ENCODE measurements at regions not wholly inside any gene's neighbourhood (a gene's known extent, or its start where the extent isn't known, plus 50 kb on each side); places are given as distances from the start of the nearest gene placed in this dataset.

DNA sequence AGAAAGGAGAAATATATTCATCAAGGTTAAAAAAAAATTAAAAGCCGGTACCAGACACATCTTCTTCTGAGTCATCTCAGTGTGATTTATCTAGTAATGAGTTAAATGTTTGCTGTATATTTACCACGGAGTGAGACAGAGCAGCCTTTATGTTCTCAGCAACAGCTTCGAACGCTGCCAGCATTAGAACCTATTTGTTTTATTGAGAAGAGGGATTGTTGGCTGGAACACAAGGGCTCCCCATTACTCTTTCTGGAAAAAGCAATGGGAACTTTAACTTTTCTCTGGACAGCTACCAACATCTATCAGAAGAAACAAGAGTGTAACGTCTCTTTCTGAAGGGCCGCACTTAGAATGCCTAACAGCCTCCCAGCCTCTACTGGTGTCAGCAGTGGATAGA, 105.3 kb upstream of the TAB2 start:
- TF ChIP-seq, protein P1, sequence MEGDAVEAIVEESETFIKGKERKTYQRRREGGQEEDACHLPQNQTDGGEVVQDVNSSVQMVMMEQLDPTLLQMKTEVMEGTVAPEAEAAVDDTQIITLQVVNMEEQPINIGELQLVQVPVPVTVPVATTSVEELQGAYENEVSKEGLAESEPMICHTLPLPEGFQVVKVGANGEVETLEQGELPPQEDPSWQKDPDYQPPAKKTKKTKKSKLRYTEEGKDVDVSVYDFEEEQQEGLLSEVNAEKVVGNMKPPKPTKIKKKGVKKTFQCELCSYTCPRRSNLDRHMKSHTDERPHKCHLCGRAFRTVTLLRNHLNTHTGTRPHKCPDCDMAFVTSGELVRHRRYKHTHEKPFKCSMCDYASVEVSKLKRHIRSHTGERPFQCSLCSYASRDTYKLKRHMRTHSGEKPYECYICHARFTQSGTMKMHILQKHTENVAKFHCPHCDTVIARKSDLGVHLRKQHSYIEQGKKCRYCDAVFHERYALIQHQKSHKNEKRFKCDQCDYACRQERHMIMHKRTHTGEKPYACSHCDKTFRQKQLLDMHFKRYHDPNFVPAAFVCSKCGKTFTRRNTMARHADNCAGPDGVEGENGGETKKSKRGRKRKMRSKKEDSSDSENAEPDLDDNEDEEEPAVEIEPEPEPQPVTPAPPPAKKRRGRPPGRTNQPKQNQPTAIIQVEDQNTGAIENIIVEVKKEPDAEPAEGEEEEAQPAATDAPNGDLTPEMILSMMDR (IDR thresholded peaks at IDR 0.05; ENCODE audit: unreplicated experiment) = no peak
- H3K36me3 Mint-ChIP-seq (ENCODE audit: low read depth, unreplicated experiment) = no peaks in the 10 kb centered on the region
- H3K4me1 Mint-ChIP-seq (ENCODE audit: unreplicated experiment) = peaks cover 8% of the 10 kb centered on the region
- no peak for DNase-seq (ENCODE audit: low spot score)
- no peak overlapping the region for H3K27ac Mint-ChIP-seq (ENCODE audit: unreplicated experiment)
- H3K4me3 Mint-ChIP-seq (ENCODE audit: unreplicated experiment) = no peak overlapping the region
- no peaks in the 10 kb centered on the region for H3K9me3 Mint-ChIP-seq (ENCODE audit: unreplicated experiment)
- H3K27me3 Mint-ChIP-seq (ENCODE audit: unreplicated experiment) = no peaks in the 10 kb centered on the region

DNA sequence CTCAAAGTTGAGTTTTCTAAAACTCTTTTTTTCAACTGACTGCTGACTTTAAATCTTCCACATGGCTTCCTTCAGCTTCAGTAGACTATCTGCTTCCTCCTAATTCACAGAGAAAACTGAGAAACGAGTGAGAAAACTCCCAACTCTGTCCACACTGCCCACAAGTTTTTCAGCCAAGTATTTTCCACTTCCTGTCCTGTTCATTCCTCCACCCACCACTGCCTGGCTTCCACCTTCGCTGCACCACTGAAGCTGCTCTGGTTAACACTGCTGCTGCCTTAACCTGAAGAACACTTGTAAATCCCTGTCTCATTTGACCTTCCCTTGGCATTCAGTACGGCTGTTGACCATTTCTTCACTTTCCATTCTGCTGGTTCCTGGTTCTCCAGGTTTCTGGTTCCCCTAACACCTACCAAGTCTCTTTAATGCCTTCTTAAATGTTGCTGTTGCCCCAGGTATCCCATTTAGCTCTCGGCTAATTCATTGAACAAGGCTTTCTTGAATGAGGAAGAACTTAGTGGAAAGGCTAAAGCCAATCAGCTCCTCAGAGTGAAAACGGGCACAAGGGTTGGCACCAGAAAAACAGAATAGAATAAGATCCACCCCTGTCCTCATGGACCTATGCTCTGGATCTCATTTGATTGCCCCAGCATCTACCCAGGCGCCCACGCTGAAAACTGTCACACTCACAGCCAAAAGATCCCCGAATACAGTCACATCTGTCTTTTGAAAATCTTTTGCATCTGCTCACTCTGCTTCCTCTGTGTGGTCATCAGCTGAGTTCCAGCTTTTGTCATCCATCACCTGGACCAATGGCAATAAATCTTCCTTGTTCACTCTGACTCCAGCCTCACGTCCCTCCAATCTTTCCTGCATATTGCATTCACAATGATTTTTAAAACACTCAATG, 104.4 kb upstream of the TAB2 start:
- H3K4me3 Mint-ChIP-seq (ENCODE audit: unreplicated experiment) = no peak overlapping the region
- peaks cover 9% of the 10 kb centered on the region for H3K4me1 Mint-ChIP-seq (ENCODE audit: unreplicated experiment)
- no peak for DNase-seq (ENCODE audit: low spot score)
- H3K36me3 Mint-ChIP-seq (ENCODE audit: low read depth, unreplicated experiment) = no peaks in the 10 kb centered on the region
- no peaks in the 10 kb centered on the region for H3K9me3 Mint-ChIP-seq (ENCODE audit: unreplicated experiment)
- TF ChIP-seq, protein P1 (IDR thresholded peaks at IDR 0.05; ENCODE audit: unreplicated experiment) = no peak
- H3K27me3 Mint-ChIP-seq (ENCODE audit: unreplicated experiment) = no peaks in the 10 kb centered on the region
- H3K27ac Mint-ChIP-seq (ENCODE audit: unreplicated experiment) = no peak overlapping the region

DNA sequence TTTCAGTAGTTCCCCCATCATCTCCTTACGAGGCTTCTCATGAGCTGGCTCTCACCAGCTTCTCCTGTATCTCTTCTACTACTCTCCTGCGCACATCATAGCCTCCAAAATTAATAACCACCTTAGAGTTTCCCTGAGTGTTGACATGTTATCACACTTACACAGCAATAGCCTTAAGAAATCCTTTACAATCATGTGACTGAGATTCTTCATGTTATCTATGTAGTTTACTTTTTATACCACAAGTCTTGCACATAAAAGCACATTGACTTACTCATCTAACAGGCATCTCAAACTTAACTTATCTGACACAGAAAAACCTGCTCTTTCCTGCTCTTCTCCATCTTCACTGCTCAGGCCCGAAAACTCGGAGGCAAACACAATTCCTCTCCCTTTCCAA, 103.7 kb upstream of the TAB2 start:
- Mint-ChIP-seq H3K27me3 (ENCODE audit: unreplicated experiment) (no peaks in the 10 kb centered on the region), H3K4me3 (ENCODE audit: unreplicated experiment) (no peak overlapping the region), H3K9me3 (ENCODE audit: unreplicated experiment) (no peaks in the 10 kb centered on the region), H3K27ac (ENCODE audit: unreplicated experiment) (no peak overlapping the region), H3K36me3 (ENCODE audit: low read depth, unreplicated experiment) (no peaks in the 10 kb centered on the region), H3K4me1 (ENCODE audit: unreplicated experiment) (peaks cover 15% of the 10 kb centered on the region)
- DNase-seq (ENCODE audit: low spot score) = no peak
- TF ChIP-seq, protein P1 (IDR thresholded peaks at IDR 0.05; ENCODE audit: unreplicated experiment) = no peak

DNA sequence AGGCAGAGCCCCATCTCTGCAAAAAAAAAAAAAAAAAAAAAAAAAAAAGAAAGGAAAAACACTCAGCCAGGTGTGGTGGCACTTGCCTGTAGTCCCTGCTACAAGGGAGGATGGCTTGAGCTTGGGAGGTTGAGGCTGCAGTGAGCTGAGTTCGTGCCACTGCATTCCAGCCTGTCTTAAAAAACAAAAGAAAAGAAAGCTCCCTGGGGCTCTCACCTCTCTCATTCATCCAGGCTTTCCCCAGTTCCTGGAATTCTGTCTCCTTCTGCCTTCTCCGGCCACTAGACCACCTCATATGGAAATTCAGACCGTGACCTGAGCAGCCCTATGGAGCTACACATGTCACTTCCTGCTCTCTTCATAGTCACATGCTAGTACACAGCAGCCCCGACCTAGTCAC, 101.1 kb upstream of the TAB2 start:
- Mint-ChIP-seq H3K27me3 (ENCODE audit: unreplicated experiment) (no peaks in the 10 kb centered on the region), H3K4me1 (ENCODE audit: unreplicated experiment) (peaks cover 11% of the 10 kb centered on the region), H3K9me3 (ENCODE audit: unreplicated experiment) (no peaks in the 10 kb centered on the region), H3K36me3 (ENCODE audit: low read depth, unreplicated experiment) (no peaks in the 10 kb centered on the region), H3K4me3 (ENCODE audit: unreplicated experiment) (no peak overlapping the region), H3K27ac (ENCODE audit: unreplicated experiment) (peak overlapping the region; percentile 38)
- DNase-seq (ENCODE audit: low spot score) = no peak
- TF ChIP-seq, protein P1 (IDR thresholded peaks at IDR 0.05; ENCODE audit: unreplicated experiment) = no peak

DNA sequence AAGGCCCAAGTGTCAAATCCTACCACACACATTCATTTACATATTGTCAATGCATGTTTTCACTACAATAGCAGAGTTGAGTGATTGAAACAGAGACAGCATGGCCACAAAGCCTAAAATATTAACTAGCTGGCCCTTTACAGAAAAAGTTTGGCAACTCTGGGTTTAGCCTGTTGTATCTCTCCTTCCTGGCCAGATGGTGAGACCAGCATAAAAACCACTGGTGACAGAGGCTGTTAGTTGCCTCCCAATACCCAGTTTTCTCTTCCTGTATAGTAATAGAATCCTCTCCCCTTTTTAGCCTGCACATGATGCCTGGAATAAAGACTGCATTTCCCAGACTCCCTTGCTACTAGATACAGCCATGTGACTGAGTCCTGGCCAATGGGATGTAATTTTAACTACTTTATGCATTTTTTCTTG, 100.0 kb upstream of the TAB2 start:
- Mint-ChIP-seq H3K4me1 (ENCODE audit: unreplicated experiment) (peaks cover 11% of the 10 kb centered on the region), H3K9me3 (ENCODE audit: unreplicated experiment) (no peaks in the 10 kb centered on the region), H3K36me3 (ENCODE audit: low read depth, unreplicated experiment) (no peaks in the 10 kb centered on the region), H3K4me3 (ENCODE audit: unreplicated experiment) (no peak overlapping the region), H3K27ac (ENCODE audit: unreplicated experiment) (no peak overlapping the region), H3K27me3 (ENCODE audit: unreplicated experiment) (no peaks in the 10 kb centered on the region)
- DNase-seq (ENCODE audit: low spot score) = no peak
- TF ChIP-seq, protein P1 (IDR thresholded peaks at IDR 0.05; ENCODE audit: unreplicated experiment) = no peak
